GM12865 (cell line): ENCODE measurements at regions not wholly inside any gene's neighbourhood (a gene's known extent, or its start where the extent isn't known, plus 50 kb on each side); places are given as distances from the start of the nearest gene placed in this dataset.
"Not testable (repeated sequence)": the region's sequence is repeated elsewhere in the genome, so short reads cannot be mapped to it uniquely, and the experiment has no call there.

ENCODE experiments used
- DNase-seq: peaks from one replicate; pipeline ENCODE4 v3.0.0; 2010; ENCODE audit warnings: low read depth
- H3K4me3 ChIP-seq: 2 replicates; pipeline ENCODE4 v1.5.1; 2011; ENCODE audit warnings: mild to moderate bottlenecking, low read depth, low read length, control low read depth
- TF ChIP-seq, protein P1 (sequence below): IDR thresholded peaks from 2 replicates; pipeline ENCODE4 v1.5.1; 2011; ENCODE audit warnings: low read length, control low read depth, low read depth, inconsistent platforms; ENCODE audit not compliant: insufficient read depth; ENCODE audit errors: missing control alignments

DNA sequence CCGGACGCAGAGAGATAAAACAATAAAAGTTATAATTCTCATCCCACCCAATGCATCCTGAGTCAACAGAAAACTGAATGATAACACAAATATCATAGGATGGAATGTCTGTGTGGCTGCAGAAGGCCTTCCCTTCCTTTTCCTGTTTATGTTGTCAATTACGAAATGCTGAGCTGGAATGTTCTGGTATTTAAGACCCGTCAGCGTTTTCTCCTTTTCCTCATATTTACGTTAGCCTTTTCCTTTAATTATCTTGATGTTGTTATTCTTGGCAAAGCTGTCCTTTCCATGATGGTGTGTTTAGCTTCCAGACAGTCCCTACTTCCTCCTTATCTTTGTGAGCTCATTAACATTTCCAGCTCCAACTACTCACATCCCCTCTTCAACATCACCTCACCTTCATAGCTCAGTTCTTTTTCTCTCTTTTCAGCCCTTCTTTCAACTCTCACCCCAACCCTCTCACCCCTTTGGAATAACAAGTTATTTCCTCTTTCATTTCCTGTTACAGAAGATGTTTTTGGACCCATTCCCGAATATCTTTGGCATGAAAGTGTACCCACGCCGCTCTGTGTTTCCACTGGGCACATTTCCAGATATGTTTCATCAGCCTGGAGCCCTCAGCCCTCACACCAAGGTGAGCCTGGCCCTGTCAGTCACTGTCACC lies 221.6 kb downstream of the NR2F1-AS1 start:
- TF ChIP-seq, protein P1, sequence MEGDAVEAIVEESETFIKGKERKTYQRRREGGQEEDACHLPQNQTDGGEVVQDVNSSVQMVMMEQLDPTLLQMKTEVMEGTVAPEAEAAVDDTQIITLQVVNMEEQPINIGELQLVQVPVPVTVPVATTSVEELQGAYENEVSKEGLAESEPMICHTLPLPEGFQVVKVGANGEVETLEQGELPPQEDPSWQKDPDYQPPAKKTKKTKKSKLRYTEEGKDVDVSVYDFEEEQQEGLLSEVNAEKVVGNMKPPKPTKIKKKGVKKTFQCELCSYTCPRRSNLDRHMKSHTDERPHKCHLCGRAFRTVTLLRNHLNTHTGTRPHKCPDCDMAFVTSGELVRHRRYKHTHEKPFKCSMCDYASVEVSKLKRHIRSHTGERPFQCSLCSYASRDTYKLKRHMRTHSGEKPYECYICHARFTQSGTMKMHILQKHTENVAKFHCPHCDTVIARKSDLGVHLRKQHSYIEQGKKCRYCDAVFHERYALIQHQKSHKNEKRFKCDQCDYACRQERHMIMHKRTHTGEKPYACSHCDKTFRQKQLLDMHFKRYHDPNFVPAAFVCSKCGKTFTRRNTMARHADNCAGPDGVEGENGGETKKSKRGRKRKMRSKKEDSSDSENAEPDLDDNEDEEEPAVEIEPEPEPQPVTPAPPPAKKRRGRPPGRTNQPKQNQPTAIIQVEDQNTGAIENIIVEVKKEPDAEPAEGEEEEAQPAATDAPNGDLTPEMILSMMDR = no peak
- DNase-seq = no peak
- no peak overlapping the region for H3K4me3 ChIP-seq

DNA sequence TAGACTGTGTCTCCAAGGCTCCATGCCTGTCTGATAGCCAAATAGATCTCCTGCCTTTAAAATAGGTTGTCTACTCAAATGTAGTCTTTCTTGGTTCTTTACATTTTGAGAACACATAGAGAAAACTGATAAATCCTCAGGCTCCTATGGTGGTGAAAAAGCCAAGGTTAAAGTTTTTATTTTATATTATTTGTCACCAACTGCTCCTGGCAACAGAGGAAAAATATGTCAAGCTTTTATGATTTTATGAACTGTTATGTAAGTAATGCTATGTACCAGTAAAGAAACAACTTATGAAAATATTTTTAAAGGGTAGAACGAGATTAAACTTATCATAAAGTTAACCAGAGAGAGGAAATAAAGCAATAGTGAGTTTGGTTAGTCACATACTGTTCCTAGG lies 222.8 kb downstream of the NR2F1-AS1 start:
- H3K4me3 ChIP-seq = no peak overlapping the region
- TF ChIP-seq, protein P1 = no peak
- no peak for DNase-seq

DNA sequence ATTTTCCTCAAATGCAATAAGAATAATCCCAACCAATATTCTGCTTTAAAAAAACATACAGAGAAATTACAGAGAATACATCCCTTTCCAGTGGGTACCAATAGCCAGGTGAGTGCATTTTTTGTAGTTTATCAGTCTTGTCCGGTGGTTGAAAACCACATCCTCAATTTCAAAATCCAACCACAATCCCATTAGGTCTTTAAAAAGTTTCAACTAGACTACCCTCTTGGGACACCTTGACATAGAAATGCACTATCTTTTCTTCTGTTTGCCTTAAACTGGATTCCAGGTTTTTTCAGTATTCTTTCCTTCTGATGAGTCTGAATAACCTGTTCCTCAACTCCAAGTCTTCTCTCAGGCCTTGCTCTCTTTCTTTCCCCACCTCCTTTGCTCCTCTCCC lies 223.3 kb downstream of the NR2F1-AS1 start:
- DNase-seq = no peak
- TF ChIP-seq, protein P1 = no peak

DNA sequence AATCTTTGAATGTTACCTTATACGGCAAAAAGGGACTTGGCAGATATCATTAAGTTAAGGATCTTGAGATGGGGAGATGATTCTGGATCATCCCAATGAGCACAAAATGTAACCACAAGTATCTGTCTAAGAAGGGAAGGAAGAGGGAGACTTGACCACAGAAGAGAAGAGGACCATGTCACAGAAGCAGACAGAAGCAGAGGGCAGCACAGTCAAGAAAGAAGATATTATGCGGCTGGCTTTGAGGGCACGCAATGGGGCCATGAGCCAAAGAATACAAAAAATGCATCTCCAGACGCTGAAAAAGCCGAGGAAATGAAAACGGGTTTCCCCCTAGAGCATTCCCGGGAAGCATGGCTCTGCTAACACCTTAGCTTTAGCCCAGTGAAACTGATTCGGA lies 225.3 kb downstream of the NR2F1-AS1 start:
- no peak for DNase-seq
- TF ChIP-seq, protein P1 = no peak
- H3K4me3 ChIP-seq = no peak overlapping the region

More for the DNA sequence above, 223.3 kb downstream of the NR2F1-AS1 start:
- H3K4me3 ChIP-seq = no peak overlapping the region

DNA sequence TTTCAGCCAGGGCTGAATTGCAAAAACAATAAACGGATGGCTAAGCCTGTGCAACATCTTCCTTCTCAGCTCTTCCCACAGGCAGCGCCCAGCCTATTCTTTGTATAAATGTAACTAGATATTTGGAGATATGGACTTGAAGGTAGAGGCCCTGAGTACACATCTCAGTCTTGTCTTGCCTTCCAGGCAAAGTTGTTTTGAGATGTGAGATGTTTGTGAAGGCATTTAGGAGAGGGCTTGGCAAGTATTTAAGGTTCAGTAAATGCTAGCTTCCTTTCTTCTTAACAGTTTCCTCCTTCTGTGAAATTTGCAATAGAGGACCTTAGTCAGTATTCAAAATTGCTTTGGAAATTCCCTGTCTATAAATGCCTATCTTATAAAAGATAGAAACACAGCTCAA lies 228.8 kb downstream of the NR2F1-AS1 start:
- TF ChIP-seq, protein P1 = no peak
- no peak overlapping the region for H3K4me3 ChIP-seq
- no peak for DNase-seq

DNA sequence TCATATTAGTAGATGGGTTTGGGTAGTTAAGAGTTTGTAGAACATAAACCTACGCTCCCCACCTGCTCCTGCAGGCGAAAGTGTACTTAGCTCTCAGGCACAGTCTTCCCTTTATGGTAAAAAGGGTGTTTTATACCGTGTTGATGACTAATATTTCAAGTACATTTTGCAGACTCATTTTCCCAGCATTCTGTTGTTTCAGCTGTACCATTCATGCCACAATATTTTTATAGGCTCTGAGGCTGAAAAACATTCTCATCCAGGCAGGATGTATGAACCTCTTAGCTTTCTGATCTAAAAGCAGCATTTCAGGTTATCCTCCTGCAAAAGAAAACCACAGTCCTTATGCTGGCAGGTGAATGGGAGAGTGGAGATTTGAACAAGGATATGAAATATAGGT lies 231.4 kb downstream of the NR2F1-AS1 start:
- DNase-seq = no peak
- TF ChIP-seq, protein P1 = no peak
- no peak overlapping the region for H3K4me3 ChIP-seq

DNA sequence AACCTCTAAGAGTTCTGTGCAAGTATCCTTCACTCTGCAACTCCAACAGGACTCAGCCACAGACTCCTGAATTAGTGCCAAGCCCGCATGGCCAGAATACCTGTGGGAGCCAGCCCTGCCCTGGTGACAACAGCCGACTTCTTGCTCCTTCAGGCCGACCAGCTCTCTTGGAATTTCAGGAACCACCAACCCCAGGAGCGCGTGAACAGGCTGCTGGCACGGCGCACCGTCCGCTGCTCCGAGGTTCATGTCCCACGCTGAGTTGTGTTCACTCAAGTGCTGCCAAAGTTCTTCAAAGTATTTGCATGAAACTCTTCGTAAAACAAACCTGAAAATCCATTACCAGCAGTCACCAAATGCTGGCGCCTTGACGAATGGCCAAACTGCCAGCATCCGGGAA lies 232.8 kb downstream of the NR2F1-AS1 start:
- TF ChIP-seq, protein P1 = no peak
- no peak overlapping the region for H3K4me3 ChIP-seq
- no peak for DNase-seq

DNA sequence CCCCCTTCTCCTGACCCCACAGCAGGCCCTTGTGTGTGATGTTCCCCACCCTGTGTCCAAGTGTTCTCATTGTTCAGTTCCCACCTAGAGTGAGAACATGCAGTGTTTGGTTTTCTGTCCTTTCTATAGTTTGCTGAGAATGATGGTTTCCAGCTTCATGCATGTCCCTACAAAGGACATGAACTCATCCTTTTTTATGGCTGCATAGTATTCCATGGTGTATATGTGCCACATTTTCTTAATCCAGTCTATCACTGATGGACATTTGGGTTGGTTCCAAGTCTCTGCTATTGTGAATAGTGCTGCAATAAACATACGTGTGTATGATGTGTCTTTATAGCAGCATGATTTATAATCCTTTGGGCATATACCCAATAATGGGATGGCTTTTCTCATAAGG lies 234.2 kb downstream of the NR2F1-AS1 start:
- not testable (repeated sequence) for DNase-seq, H3K4me3 ChIP-seq
